GM19438 (cell line): ENCODE measurements at regions not wholly inside any gene's neighbourhood (a gene's known extent, or its start where the extent isn't known, plus 50 kb on each side); places are given as distances from the start of the nearest gene placed in this dataset.

ENCODE experiments used
- ATAC-seq: cut with Tn5 transposase; IDR thresholded peaks from one replicate; pipeline ENCODE4 v1.9.1; 2021; ENCODE audit warnings: low read depth; ENCODE audit not compliant: unreplicated experiment

DNA sequence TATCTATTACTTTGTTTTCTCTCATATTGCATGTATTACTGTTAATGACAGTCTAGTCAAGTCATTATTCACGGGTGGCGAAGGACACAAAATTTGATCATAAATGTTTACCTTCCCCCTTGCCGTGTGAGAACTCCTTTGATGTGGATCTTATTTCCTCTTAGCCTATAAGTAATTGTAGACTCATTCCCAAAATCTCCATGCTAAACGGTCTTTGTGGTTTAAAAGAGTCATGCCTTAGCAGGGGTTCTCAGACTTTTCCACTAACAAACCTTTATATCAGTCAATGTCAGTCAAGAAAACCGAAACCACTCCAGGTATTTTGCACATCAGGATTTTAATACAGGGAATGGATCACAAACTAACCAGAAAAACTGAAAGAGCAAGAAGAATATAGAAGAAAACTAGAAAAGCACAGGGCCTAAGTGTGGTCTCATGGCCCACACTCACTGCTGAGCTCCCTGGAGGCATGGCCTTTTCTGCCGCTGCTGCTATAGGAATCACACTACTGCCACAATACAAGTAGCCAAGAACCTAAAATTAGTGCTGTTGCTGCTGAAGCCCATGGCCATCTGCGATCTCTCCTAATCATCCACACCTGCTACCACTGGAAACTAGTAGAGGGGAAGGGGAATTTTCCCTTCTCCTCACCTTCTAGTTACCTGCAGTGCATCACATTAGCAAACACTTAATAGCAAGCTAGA, 186.0 kb upstream of the POU3F2 start:
- no peak for ATAC-seq

DNA sequence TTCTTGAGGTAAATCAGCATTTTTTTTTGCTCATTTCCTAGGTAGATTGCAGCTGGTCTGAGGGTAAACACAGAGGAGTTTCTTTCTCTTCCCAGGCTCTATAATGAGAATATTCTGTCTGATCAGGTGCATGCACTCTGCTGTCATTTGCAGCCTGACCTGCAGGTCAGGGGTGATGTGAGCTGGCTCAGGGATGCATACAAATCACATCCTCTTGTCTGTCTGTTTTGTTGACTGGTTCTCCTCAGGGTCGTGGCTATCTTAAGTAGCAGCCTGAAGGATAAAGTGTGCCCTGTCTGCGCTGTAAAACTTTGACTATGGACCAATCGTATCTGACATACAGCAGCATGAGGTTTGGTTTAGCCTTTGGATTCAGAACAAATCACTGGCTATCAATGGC, 183.4 kb upstream of the POU3F2 start:
- ATAC-seq: no peak

DNA sequence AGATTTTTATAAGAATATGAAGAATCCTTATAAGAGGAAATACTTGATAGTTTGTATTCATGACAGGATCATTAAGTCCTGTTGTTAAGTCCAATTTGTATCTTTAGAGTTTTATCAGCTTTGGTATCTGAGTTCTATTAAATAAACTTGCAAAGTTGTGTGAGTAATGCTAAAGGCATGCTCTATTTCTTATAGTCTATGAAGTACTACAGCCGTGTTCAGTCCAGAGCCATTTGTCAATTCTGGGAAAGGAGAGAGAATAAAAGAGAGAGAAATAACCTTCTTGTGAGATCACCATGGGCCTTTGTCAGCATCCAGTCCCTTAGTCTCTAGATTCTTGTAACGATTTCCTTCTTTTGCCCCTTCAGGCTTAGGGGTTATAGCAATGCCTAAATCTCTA, 181.2 kb upstream of the POU3F2 start:
- ATAC-seq: no peak

DNA sequence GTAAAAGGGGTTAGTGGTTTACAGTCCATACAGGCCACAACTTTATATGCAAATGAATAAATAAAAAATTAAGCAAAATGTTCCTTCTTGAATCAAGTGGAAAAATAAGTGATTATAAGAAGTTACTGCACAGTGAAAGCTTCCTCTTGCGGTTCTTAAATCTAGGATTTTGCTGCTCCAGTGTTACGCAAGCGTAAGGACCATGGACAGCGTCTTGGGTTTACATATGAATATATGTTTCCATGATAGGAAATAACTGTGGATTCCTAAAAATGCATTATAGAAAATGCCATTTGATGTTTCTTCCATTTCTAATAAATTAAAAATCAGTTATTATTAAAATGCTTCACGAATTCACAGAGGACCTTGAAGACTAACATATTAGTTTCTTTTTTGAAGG, 176.6 kb upstream of the POU3F2 start:
- ATAC-seq: no peak

DNA sequence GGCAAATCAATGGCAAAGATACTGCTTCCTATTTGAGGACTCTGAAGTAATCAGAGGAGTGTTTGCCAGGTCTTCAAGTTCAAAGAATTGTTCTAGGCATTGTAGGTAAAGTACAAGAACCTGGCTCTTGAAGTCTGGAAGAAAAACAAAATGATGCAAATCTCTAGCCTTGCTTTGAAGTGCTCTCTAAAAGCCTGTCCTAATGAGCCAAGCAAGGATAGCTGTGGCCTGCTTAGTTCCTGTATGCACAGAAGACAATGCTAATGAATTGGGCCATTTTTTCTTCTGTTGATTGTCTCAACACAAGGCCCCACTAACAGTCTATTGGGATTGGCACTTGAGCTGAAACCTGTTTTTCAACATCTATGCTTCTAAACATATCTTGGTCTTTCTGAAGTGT, 165.0 kb upstream of the POU3F2 start:
- no peak for ATAC-seq

DNA sequence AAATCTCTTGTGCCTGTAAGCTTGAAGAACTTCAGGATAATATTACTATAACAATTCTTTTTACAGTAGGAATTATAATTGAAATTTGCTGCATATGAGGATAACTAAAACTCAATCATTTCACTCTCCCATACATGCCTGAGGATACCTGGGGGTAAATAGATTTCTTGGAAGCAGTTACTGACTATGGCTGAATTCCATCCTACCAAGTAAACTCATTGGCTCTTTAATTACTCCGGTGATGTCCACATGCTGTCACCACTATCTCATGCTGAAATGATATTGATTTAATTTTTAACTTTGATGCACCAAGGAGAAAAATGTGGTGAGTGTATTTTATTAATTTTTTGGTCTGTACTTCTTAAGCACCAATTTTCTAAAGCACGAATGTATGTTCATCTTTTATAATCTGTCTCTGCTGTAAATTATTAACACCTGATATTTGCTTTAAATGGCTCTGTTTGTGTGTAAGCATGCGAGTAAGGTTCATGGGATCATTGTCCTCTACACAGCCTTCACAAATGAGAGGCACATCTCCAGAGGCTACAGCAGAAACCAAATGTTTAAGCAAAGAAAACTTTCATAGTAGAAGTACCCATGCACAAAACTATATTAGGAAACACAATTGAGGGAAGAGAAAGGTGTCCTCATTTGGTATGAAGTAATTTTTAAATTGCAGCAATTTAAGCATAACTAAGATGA, 164.2 kb upstream of the POU3F2 start:
- ATAC-seq: no peak

DNA sequence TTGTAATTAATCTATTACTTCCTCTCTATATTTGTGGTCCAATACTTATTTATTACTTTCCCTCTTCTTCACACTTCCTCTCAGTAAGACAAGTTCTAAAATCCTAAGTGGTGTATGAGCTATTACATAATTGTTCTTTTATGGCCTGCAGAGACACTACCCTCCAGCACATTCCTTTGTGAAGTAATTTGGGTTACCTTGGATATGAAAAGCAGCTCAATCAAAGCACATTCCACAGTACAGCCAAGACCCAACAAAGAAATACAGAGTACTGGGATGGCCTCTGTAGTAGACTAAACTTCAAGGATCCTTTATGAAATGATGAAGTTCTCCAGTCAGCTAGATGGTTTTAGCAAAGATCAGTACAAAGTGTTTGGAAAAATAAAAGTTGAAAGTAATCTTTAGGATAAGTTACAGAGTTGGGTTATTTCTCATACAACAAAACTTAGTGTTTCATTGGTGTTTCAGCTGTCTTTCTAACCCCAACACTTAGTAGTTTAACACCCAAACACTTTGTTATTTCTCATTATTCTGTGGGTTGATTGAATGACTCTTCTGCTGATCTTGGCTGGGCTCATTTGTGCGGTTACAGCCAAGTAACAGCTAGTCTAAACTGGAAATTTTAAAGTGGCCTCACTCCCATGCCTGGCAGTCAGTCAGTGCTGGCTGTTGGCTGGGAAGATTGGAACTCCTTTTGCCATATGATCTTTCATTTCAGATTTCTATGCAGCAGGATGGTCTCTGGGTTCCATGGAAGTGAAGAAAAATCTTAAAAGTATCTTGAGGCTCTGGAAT, 161.5 kb upstream of the POU3F2 start:
- ATAC-seq: no peak

DNA sequence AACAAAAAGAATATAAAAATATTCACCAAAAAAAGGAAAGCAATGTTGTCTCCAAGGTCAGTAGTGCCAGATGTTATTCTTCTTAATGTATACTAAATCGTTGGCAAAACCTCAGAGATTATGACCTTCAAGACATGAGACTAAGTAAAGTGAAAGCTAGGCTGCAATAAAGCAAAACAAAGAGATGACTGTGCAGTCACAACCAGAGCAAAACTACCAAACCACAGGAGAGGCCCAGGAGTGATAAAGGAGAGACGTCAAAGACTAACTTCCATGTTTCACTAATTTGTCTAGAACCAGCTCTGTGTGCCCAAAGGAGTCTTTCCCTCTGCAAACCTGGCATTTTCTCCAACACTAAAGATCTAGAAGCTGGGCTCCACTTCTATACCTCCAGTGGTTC, 155.9 kb upstream of the POU3F2 start:
- ATAC-seq: no peak

DNA sequence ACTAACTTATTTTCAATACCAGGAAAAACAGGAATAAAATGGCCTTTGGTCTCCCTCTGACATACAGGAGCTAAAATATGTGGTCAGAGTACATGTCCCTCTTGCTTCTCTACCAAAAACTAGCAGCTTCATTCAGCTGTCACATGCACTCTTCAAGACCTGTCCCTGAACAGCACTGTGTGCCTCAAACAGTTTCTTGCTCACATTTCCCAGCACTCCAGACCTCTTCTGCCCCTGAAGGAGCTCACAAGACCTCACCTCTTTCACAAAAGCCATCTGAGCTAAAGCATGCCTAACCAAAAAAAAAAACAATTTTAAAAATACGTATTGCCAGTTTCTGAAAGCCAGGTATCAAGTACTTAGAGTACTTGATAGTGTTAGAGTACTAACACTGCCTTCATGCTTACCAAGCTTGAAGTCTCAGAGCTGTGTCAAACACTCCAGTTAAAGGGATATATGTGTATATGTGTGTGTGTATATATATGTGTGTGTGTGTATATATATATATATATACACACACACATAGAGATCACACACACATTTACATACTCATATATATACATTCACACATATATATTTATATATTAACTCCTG, 148.3 kb upstream of the POU3F2 start:
- ATAC-seq: no peak

DNA sequence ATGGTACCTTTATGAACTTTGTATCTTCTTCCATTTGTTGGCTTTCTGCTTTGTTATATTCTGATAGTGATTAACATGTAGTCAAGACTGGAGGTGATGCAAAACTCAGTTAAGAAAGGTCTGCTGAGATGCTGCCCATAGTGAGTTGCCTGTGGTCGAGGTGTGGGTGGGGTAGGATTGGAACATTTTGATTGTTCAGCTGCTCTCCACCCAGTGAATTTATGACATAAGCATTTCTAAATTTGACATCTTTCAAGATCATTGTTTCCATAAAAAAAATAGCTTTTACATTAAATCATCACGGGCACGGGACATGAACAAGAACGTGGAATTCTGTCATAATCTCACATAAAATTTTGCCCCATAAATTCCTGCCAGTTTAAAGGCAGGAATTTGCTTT, 146.6 kb upstream of the POU3F2 start:
- ATAC-seq: no peak

DNA sequence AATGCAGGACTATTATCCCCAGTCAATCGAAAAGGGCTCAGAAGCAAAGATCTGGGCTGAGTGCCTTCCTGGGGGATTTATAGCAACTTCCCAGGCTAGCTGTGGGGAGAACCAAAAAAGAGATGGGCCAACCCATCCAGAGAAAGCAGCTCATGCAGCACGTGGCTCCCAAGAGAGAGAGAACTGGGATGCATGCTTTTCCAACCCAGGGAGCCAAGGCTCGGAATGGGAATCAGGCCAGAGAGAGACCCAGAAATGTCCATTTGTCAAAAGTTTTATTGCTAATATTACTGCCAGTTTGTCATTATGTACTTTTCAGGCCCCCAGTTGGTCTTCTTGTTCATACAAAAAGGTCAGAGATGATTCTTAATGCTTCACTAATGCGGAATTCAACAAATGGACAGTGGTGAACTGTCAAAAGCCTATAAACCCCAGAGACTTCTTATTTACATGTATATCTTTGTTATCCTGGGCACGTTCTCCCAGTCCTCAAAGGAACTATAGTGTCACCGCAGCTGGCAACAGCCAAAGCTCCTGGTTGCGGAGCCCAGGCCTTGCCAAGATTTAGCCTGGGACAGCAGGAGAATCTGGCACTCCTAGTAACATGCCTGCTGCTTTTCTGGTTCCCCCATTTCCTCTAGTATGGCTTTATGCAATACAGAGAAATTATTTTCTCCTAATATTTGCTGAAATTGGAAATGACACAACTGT, 139.1 kb upstream of the POU3F2 start:
- ATAC-seq: no peak

DNA sequence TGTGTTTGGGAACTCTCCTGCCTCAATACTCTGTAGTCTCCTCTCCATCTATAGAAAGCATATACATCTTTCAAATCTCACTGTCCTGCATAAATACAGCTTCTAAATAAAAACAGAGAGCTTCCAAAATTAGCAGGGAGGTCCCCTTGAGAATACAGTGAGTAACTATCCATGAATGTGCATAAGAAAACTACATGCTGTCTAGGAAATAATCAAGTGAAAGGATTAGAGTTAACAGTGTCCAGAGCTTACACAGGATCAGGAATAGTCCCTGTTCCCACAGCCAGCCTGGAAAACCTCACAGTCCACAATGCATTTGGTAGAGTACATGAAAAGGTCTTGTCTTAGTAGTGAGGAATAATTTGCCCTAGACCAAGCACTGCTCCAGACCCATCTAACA, 123.0 kb upstream of the POU3F2 start:
- no peak for ATAC-seq

DNA sequence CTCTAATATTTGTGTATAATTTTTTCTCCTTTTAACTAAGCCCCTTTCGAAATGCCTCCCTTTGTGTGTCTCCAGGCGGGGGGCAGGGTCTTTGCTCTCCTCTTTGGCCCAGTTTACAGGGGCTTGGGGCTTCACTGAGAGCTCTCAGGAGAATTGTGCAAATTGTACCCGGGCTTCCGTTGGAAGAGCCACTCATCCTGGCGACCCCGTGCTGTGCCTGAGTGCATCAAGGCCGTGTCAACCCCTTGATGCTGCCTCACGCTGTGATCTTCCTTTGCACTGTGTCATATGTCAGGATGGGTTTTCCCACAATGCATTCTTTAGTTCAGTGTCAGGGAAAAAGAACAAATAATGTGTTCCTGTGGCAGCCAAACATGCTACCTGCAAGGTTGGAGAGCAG, 118.0 kb upstream of the POU3F2 start:
- ATAC-seq: no peak

DNA sequence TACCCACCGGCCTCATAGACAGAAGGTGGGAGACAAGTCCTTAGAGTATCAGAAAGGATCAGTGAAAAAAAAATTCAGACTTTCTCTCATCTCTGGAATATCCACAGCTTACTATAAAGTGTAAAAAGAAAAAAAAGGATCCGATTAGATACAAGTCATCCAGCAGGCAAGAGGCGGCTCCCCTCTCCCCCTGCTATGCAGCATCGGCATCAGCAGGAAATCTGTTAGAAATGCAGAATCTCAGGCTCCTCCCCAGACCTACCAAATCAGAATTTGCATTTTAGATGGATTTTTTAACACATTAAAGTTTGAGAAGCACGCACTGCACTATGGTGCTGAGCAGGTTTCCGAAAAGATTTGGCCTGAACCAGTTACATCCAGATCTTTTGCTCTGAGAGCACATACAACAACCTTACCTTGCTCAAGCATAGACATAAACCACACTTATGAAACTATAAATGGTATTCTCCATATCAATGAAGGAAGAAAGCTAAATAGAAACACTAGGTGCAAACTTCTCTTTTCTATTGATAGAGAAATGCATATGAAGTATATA, 117.0 kb upstream of the POU3F2 start:
- ATAC-seq: no peak

DNA sequence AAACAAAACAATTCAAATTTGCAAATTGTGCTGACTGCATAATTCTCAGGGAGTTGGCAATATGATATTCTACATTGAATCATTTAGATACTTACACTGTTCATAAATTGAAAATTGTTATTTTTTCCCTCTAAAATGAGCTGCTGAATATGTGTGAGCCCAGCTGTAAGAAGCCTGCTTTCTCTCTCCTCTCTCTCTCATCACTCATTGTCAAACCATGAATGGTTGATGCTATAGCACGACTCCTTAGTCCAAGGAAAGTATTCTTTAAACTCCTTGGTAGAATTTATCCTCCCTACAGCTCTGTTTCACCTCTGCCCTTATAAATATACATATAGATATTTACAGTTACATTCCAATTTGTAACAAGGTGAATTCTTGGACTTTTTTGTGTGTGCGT, 116.4 kb upstream of the POU3F2 start:
- ATAC-seq: no peak

DNA sequence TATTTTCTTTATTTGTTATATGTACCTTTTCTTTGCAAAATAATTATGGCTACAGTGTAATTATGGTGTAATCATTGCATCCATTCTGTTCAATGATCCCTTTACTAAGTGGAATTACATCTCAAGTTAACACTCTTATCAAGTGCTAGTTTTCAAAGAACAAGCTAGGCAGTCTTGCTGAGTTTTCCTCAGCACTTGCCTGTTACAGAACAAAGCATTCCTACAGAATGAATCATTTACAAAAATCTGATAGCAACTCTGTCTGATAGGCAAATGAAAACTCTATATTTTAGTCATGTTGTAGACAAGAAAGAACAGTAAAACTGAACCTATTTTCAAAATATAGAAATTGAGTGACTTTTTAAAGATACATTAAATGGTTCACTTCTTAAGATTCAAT, 109.8 kb upstream of the POU3F2 start:
- ATAC-seq: no peak

DNA sequence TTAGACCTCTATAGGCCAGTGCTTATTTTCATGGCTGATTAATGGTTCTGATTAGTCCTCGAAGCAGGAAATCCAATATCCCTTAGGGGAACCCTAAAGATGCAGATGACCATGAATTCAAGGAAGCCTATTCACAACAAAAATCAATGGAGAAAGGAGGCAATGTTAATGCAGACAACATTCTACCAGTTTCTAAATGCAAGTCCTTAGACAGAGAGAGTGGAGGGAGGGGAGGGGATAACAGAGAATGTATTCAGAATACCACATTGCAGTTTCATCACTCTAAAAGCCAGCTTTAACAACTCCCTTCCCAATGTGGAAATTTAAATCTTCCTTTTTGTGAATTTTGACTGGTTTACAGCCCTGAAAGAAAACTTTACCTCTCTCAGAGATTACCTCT, 87.1 kb upstream of the POU3F2 start:
- no peak for ATAC-seq

DNA sequence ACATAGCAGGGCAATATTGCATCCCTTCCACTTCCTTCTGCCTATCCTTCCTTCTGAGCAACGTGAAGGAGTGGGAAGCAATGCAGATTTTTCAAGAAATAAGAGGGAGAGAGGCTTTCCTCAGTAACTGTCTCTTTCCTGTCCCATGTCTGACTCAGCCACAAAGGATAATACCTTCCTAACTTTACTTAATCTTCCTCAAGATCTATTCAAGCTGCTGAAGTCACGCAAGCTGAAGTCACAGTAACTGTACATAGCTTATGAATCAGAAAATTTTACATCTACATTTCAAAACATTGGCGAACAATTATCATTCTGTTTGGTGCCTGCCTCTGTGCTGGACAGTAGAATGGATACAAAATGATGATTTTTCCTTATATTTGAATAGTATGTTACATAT, 86.4 kb upstream of the POU3F2 start:
- ATAC-seq: no peak

DNA sequence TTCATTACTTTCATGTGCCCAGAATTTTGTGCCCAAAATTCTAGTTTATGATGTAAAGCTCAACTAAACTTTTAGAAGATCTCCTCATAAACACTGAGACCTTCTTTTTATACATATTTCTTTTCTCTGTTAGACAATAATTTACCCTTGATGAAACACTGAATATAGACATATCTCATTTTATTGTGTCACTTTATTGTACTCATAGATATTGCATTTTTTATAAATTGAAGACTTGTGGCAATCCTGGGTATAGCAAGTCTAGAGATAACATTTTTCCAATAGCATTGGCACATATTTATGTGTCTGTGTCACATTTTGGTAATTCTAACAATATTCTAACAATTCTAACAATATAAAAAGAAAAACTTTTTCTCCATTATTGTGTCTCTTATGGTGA, 74.9 kb upstream of the POU3F2 start:
- ATAC-seq: no peak

DNA sequence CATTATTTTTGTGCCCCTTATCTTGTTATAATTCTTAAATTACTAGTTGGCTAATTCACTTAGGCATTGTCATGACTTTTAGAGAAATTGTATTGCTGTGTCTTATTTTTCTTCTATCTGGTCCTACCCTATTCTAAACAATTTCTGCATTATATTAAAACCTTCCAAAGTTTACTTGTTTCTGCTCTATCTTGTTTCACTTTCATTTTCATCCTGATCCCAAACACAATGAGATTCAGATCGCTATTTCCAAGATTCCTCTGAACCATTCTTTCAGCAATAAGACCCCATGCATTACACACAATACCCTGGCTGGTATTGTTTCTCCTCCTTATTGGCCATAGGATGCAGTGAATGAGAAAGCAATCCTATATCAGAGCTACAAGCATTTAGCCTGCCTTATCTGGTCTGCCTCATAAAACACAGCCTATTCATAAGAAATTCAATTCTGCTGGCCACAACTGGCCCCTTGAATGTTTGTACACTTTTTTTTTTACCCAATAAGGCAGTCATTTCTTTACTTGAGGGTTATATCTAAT, 69.9 kb upstream of the POU3F2 start:
- no peak for ATAC-seq
